Hepatic stellate cell (primary cell): ENCODE measurements at regions not wholly inside any gene's neighbourhood (a gene's known extent, or its start where the extent isn't known, plus 50 kb on each side); places are given as distances from the start of the nearest gene placed in this dataset.
"Not testable (repeated sequence)": the region's sequence is repeated elsewhere in the genome, so short reads cannot be mapped to it uniquely, and the experiment has no call there.

Source experiments
- DNase-seq: peaks from one replicate; pipeline ENCODE4 v3.0.0; 2011; ENCODE audit warnings: low spot score

DNA sequence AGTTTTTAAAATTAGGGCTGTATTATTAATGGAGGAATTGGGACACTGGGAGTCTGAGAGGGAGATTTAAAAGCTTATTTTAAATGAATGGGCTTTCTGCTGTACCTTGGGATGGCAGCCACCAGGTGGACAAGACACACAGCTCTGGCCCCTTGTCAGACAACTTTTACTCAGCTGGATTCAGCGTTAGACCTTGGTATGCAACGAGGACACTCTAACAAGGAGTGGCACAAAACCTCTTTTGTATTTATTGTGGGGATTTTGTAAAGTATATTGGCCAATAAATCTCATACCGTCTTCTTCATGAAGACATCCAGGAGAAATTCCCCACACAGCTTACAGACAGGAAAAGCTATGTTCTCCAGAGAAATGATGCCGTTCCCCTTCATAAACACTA, 105.7 kb downstream of the LCA5 start:
- no peak for DNase-seq

DNA sequence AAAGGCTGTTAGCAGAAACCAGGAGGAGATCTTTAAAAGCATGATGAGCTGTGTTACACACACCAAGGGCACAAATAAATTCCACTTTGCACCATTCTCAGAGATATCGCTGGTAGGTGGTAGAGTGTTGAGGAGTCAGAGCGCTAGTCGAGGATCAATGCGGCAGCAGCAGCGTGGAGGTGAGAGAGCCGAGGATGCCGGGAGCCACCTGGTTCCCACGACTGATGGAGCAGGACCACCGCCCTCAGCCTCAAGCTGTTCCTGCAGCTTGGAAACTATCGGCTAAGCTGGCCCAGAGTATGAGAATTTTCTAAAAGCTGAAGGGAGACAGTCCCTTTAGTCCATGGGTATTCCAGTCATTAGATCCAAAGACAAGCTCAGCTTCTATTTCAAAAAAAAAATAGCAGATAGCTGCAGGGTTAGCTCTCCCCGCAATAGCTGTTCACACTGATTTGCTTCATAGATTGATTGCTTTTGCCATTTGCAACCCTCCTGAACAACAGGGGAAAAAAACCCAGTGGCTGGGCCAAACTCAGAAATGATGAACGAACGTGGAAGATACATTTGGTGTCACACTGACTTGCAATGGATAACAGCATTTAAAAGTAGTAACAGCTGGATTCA, 106.2 kb downstream of the LCA5 start:
- DNase-seq = no peak

DNA sequence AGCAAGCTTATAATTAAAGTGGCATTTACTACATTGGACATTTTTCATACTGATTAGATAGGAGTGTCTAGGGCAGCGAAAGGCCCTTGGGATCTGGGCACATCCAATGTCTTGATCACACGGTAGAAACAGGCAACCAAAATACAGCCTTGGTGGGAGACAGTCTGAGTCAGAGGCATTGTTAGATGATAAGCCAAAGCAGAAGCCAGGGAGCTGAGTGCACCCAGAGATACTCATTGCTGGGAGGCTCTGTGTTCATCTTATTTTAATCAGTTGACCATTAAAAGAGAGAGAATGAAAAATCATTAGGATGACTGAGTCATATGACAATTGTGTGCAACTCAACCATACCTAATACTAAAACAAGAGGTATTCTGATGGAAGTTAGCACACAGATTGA, 109.5 kb downstream of the LCA5 start:
- DNase-seq = no peak

DNA sequence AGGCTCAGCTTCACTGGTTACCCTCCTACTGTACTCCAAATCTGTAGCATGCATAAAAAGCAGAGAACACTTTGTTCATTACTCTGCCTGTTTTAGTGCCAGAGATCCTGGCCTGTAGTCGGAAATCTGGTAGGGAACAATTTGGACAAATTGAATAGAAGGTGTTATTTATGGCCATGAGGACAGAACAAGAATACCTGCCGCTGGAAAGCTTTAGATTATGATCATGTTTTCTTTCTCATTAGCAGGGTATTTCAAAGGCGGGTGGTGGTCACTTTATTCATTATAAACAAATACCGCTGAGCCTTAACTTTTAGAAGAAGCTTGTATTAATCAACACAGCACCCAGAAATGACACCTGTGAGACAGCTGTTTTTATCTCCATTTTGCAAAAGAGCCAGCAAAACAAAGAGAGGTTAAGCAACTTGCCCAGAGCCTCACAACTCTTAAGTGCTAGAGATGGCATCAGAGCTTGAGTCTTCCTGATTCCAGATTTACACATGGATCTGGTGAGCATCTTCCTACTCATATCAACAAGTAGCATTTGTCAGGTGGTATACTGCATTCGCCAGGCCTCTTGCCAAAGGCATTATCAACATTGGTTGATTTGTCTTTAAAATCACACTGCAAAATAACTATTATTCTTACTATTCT, 110.5 kb downstream of the LCA5 start:
- no peak for DNase-seq

DNA sequence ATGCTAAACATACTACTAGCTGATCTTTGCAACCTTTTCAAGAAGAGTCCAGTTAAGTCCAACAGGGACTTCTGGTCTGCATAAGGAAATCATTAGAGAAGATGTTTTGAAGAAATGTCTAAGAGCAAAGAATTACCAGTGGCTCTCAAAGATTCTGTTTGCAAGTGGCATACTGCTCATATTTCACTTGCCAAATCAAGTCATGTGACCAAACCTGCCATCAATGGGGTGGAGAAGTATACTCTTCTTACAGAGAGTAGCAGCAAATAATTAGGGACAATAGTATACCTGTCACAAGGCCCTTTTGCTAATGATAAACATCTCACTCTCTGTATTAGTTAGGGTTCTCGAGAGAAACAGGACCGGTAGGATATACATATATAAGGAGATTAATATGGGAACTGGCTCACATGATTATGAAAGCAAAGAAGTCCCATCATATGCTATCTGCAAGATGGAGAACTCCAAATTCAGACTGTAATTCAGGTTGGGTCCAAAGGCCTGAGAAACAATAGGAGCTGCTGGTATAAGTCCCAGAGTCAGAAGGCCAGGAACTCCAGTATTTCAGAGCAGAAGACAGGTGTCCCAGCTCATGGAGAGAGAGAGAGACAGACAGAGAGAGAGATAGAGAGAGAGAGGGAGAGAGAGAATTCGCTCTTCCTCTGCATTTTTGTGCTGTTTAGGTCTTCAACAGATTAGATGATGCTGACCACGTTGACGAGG, 111.5 kb downstream of the LCA5 start:
- no peak for DNase-seq

DNA sequence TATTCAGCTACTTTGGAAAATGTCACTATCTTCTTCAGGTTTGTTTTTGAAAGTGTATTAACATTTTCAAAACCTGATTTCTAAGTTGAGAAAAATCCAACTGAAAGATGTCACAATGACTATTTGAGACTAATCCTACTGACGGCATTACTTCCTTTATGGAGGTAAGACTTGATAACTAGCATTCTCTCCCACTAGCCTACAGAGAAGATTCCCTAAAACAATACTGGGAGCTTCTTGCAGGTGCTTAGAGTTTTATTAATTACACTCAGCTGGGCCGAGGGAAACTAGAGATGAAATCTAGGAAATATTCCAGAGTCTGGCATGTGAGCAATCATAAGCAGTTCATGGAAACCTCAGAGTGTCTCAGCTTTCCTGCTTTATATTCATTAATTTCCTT, 114.0 kb downstream of the LCA5 start:
- DNase-seq = no peak

DNA sequence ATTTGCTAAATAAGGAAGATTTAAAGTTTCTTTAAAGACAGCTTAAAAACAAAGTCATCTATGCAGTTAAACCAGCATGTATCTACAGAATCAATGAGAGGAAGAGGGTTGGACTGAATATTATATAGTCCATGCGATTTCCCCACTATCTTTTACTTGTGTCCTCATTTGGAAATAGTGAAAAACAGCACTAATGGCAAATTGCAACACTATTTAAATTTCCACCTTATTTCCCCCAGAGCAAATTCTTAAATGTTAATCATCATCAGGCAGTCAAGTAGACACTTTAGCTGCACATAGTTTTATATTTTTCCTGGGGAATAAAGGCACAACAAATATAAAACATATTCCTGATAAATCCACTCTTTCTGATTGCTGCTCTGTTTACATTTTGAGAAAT, 114.6 kb downstream of the LCA5 start:
- no peak for DNase-seq

DNA sequence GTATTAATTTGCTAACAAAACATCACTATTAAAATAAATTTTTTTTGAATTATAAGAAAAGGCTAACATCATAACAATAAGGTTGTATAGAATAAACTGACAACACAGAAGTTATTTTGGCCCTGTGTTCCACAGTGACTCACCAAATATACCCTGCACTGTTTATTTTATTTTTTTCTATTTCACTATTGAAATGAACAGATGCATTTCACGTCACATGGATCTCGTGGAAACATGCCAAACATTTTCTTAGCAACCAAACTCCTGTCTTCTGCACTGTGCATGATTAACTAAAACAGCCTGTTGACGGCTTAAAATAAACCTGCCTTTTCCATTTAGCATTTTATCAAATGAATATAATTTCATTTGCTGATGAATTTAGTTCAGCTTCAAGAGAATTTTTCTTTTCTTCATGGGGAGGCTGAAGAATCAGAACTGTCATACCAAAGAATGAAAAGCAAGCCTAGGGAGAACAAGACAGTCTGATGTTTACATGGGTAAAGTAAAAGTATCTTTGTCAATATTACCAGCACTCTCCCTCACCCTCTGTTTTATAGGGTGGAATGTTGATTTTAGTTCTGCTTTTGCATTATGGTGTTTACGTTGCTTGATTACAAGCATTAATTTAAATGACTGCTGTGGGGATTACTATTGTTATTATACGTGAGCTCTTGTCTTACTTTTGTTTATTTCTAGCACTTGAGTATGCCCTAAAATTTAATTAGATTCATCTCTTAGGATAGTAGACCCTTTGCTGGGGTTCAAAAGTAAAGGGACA, 115.3 kb downstream of the LCA5 start:
- peak; percentile 42 for DNase-seq

DNA sequence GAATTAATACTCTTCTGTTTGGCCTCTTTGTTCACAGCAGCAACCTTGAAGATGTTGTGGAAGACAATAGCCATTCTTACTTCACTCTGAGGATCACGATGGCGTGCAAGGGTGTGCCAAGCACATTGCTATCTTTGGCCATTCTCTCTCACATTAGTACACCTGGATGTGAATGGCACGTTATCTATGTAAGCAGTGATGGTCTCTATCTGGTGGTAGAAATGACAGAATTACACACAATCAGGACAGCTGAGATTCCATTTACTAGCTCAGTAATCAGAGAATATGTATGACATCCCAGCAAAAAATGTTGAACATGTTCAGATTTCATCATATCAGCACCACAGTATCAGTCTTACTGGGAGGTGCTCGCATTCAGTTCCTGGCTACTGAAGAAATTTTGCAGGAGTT, 116.2 kb downstream of the LCA5 start:
- DNase-seq = peak; percentile 35

DNA sequence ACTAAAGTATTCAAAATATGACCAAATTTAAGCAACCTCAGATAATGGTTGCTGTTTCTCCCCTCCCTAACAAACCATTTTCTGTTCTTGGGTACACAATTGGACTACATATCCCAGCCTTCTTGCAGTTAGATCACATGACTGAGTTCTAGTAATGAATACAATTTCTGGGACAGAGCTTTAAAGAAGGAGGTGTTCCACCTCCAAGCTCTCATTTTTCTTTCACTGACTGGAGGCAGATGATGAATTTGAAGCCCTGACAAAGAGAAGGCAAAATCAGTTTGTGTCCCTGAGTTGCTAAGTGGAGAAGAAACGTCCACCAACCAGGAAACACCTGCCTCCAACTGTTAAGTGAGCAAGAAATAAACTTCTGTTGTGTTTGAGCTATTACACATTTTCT, 117.2 kb downstream of the LCA5 start:
- DNase-seq = no peak

DNA sequence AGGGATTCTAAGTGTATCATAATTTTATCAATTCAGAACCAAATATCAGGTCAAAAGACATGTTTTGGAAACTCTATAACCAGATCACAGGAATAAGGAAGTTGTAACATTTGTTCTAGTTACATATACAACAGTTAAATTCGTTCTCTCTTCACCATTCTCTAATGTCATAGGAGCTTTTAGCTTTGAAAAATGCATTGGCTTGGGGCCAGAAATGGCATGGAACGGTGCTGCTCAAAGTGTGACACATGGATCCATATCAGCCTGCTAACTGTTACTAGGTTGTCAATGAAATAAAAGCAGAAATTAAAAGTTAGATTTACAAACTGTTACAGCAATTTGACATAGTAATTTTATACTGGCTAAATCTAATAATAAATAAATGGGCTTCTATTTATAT, 120.3 kb downstream of the LCA5 start:
- no peak for DNase-seq

DNA sequence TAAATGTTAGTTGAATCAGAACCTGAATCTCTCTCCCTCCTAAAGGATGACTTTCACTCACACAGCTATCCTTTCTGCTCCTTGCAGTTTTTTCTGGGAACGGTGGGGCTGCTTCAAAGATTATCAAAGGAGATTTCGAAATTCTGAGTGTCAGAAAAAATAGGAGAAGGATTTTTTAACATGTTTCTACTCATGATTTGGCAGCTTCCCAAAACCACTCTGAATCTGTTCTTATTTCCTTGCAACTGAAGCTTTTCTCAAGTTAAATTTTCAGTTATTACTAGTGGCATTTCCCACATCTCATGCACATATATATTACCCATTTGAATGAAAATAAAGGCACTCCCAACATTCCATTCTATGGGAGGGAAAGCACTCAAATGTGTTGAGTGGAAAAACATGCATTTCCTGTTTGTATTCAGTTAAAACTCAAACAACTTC, 123.6 kb downstream of the LCA5 start:
- no peak for DNase-seq

DNA sequence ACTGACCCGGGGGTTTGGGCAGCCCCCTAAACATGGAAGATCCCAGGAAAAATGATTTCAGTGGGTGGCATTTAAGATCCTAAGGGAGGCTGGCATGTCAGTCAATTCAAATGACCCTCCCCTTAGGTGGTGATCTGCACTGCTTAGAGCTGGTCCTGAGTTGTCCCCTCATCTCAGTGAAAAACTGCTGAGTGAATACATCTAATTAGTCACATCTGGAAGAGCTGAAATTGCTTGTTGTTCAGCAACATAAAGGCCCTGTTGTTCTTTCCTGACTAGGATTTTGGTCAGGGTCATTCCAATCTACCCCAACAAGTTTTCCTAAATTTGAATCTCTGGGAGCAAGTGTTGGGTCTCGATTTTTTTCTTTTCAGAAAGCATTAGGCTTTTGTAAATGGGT, 126.4 kb downstream of the LCA5 start:
- no peak for DNase-seq

DNA sequence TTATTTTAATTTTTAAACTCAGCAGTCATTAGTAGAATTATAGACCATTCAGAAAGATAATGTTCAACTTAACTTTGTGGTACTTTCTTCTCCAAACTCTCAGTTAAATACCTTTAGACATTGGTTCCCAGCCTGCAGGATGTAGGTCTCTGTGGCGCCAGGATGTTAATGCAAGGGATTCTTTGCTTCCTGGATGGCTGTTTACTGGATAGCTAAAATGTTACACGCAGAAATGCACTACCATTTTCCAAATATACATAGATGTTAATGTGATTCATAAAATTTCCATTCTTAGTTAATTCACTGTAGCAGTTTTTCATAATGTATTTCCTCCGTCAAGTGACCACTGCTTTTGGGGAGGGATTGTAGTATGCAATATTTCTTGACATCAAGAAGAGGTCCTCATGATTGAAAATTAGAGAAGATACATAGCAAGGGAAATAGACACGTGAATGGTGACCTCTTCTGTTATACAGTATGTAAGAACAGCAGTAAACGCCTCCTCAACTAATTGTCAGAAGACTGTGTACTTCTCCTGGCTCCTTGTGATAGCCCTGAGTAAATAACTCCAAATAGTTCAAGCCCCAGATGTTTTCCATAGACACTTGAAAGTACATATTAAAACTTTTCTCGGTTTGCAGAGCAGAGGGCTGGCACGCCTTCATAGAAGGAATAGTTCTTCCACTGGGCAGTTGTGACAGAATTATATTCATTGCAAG, 128.8 kb downstream of the LCA5 start:
- no peak for DNase-seq

DNA sequence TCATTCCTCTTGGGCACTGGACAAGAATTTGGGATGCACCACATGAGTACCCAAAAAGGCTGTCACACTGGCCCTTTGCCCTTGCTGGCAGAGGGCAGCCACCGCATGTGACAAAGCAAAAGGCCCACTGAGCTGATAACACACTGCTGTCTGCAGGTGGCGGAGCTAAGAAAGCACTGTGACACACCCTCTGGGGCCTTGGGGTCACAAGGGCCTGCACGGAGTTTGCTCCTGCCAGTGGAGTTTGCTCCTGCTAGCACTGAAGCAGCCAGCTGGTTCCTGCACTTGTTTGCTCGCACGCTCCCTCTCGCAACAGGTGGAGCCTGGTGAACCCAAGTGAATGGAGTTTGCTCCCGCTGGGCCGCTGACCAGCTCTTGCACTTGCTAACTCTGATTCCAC, 132.6 kb downstream of the LCA5 start:
- no peak for DNase-seq

DNA sequence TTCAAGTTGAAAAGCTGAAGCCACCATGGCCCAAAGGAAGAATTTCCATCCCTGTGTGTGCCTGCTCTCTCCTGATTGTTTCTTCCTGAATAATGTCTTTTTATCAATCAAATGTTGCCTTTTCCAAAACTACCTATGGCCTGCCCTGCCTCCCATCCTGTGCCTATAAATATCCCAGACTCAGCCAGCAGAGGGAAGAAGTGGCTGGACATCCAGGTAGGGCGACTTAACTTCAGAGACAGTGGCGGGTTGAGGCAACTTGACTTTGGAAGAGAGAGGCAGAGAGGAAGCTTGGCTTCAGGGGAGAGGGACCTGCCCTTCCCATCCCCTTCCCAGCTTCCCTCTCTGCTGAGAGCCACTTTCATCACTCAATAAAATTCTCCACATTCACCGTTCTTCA, 133.0 kb downstream of the LCA5 start:
- DNase-seq = no peak

DNA sequence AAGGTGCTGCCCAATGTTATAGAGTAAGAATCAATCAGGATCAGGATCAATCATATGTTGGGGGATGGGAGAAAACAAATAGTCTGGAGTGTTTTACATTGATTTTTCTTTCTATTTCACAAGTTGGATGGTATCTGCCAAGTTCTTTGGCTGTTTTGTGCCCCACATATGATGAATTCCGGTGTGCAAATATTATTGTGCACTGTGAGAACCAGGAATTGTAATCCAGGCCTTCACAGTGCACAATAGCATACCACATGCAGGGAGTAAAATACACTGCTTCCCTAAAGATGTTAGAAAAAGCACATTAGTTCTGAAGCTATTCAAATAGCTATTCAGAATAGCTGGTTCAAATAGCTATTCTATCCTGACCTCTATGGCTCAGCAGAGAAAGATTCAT, 133.7 kb downstream of the LCA5 start:
- no peak for DNase-seq

DNA sequence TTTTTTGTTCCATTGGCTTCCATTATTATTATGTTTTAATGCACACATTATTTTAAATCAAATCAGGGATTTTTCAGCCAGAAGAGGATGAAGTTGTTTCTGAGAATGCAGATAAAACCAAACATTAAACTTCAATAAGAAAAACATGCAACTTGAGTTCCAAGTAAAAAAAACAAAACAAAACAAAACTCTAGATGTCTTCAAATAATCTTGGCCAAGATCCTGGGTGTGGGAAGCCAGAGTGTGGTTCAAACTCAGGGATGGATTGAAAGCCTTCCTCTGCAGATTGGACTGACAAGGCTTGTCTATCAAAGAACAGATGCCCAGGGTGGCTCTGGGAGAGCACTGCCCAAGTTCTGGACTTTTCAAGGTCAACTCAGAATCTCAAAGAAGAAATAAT, 134.1 kb downstream of the LCA5 start:
- DNase-seq = no peak

DNA sequence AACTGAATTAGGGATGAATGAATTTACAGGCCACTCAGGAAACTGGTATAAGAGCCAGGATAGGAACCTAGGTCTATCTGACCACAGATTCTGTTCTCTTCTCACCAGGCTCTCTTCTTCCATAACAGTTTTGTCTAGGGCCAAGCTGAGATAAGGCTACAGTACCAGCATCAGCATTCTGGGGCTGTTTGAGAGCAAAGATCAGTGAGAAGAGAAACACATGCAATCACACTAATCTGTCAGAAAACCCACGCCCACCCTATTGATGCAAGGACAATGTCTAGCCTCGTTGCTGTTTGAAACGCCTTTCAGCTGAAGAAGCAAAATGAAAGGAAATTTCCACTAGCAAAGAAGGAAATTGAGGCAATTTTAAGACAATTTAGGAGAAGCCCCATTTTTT, 137.7 kb downstream of the LCA5 start:
- no peak for DNase-seq

DNA sequence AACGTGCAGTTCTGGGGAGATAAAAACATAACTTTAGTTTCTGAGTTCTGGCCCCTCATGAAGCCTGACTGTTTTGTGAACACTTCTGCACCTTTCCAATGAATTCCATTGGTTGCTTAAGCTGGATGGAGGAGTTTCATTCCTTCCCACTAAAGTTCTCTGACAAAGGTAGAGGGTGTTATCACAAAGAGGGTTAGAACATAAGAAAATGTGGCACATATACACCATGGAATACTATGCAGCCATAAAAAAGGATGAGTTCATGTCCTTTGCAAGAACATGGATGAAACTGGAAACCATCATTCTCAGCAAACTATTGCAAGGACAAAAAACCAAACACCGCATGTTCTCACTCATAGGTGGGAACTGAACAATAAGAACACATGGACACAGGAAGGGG, 138.6 kb downstream of the LCA5 start:
- not testable (repeated sequence) for DNase-seq

DNA sequence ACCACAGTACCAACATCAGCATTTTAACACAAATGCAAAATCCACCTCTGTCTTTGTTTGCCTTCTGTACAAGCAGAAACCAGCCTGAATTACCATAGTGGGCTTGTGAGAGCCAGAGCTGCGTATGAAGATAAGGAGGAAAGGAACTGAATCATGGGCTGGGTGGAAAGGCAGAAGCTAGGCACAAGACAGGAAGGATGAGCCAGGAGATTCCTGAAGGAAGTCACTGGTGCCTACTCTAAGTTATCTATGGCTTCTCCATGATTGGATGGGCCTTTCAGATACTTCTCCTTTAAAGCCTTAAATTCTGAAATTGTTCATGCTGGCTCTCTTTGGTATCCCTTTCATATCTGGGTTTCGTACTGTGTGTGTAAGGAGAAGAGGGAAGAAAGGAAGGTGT, 140.6 kb downstream of the LCA5 start:
- no peak for DNase-seq

DNA sequence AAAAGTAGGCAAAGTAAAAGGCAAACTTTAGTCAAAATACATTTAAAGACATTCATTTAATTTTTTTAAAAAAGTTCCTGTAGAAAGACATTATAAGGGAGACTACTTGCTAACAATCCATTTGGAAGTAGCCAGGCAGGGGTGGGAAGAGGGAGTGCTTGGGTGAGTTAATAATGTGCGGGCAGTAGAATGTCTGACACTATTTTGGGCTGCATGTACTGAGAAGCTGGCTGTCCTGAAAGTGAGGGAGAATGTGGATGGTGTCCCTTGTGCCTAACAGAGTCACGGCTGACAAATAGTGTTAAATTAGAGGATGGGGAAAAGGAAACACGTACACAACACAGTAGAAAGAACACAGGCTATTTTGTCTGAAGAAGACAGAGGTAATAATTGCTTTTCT, 142.5 kb downstream of the LCA5 start:
- DNase-seq = no peak
